A549 (cell line): ENCODE measurements at regions not wholly inside any gene's neighbourhood (a gene's known extent, or its start where the extent isn't known, plus 50 kb on each side); places are given as distances from the start of the nearest gene placed in this dataset.
"Not testable (repeated sequence)": the region's sequence is repeated elsewhere in the genome, so short reads cannot be mapped to it uniquely, and the experiment has no call there.

Experiments
- ATAC-seq, 2 experiments: fragments of 200-7000 bp in 1 of 2; fragments of >200 bp in 1 of 2; cut with Nextera tagmentation in 1 of 2; cut with Tn5 transposase in 1 of 2; 3 replicates each; pipeline versions ENCODE4 v1.8.0 to v1.9.1; 2018 to 2020; ENCODE audit warnings: mild to moderate bottlenecking in 1 of 2, moderate library complexity in 1 of 2
- CTCF ChIA-PET: fragments of 300-600 bp; sonication (Branson Sonifier 250); formaldehyde crosslinking; extraction: SDS; loops from one replicate; lab custom pipeline; 2021; ENCODE audit warnings: antibody characterized with exemption, inconsistent platforms; lab: Yijun Ruan, JAX
- POLR2A ChIA-PET: fragments of 350-600 bp; formaldehyde crosslinking; extraction: SDS; loops from one replicate; lab custom pipeline; 2021; ENCODE audit warnings: antibody characterized with exemption, inconsistent platforms; lab: Yijun Ruan, JAX
- DNase-seq, 2 experiments: peaks; one replicate each; pipeline versions ENCODE4 v3.0.0 to v3.0.0-alpha.2; 2011 to 2016; ENCODE audit warnings: low read depth in 1 of 2, low spot score in 1 of 2
- FAIRE-seq: peaks from 2 replicates; lab custom pipeline; 2011; peaks lifted over from hg19 to GRCh38; lab: Jason Lieb, UNC
- H3K27ac ChIP-seq, 2 experiments: fragments of >200 bp; sonication (Bioruptor Twin); formaldehyde crosslinking; 3 replicates each; pipeline ENCODE4 v1.5.1; 2016 to 2017
- H3K4me1 ChIP-seq: fragments of >200 bp; sonication (Bioruptor Twin); formaldehyde crosslinking; 3 replicates; pipeline ENCODE4 v1.6.1; 2016
- H3K4me2 ChIP-seq: fragments of >200 bp; sonication (Bioruptor Twin); formaldehyde crosslinking; 3 replicates; pipeline ENCODE4 v1.6.1; 2016
- H3K4me3 ChIP-seq: fragments of >200 bp; sonication (Bioruptor Twin); formaldehyde crosslinking; 3 replicates; pipeline ENCODE4 v1.5.1; 2016
- H3K9me3 ChIP-seq: fragments of >200 bp; sonication (Bioruptor Twin); formaldehyde crosslinking; 3 replicates; pipeline ENCODE4 v1.6.1; 2016
- ATOH8 ChIP-seq: fragments of 250-450 bp; sonication (Bioruptor Pico); IDR thresholded peaks from 2 replicates; pipeline ENCODE4 v1.5.0; 2020; ENCODE audit warnings: low read depth, mild to moderate bottlenecking, moderate library complexity
- BHLHE40 ChIP-seq: IDR thresholded peaks from 2 replicates; pipeline ENCODE4 v1.6.1; 2012; ENCODE audit warnings: low read depth, low read length, inconsistent platforms
- CBX8 ChIP-seq: fragments of 200-600 bp; sonication (generic); IDR thresholded peaks from 2 replicates; pipeline ENCODE4 v1.6.1; 2016
- CEBPB ChIP-seq, 2 experiments: fragments of >200 bp in 1 of 2; sonication (Bioruptor Twin) in 1 of 2; formaldehyde crosslinking in 1 of 2; IDR thresholded peaks; 2 replicates each; pipeline ENCODE4 v1.6.1; 2012 to 2016
- EHMT2 ChIP-seq: fragments of 200-600 bp; sonication (generic); IDR thresholded peaks from 2 replicates; pipeline ENCODE4 v1.6.1; 2016; ENCODE audit warnings: antibody characterized with exemption, low read depth, mild to moderate bottlenecking, moderate library complexity
- EP300 ChIP-seq, 2 experiments: fragments of >200 bp; sonication (Bioruptor Twin); formaldehyde crosslinking; IDR thresholded peaks; 2 replicates in 1 of 2; 3 replicates in 1 of 2; pipeline ENCODE4 v1.6.1; 2016 to 2017
- FOXS1 ChIP-seq: fragments of 250-450 bp; sonication (Bioruptor Pico); IDR thresholded peaks from 2 replicates; pipeline ENCODE4 v1.5.0; 2020; ENCODE audit warnings: mild to moderate bottlenecking, moderate library complexity
- HEYL ChIP-seq: fragments of 250-450 bp; sonication (Bioruptor Pico); IDR thresholded peaks from 2 replicates; pipeline ENCODE4 v1.8.0; 2021; ENCODE audit warnings: mild to moderate bottlenecking, moderate library complexity
- HOXA7 ChIP-seq: fragments of 250-450 bp; sonication (Bioruptor Pico); IDR thresholded peaks from 2 replicates; pipeline ENCODE4 v1.5.0; 2020; ENCODE audit warnings: mild to moderate bottlenecking, moderate library complexity
- HOXB13 ChIP-seq: fragments of 250-450 bp; sonication (Bioruptor Pico); IDR thresholded peaks from 2 replicates; pipeline ENCODE4 v1.5.0; 2020; ENCODE audit warnings: low read depth, mild to moderate bottlenecking, moderate library complexity
- HOXB5 ChIP-seq: fragments of 250-450 bp; sonication (Bioruptor Pico); IDR thresholded peaks from 2 replicates; pipeline ENCODE4 v1.5.0; 2020; ENCODE audit warnings: mild to moderate bottlenecking, moderate library complexity
- KDM1A ChIP-seq: fragments of 200-600 bp; sonication (generic); IDR thresholded peaks from 2 replicates; pipeline ENCODE4 v1.6.1; 2016; ENCODE audit warnings: low read depth, mild to moderate bottlenecking
- MAFK ChIP-seq: fragments of 450-650 bp; IDR thresholded peaks from 2 replicates; pipeline ENCODE4 v1.6.1; 2014; ENCODE audit not compliant: partially characterized antibody
- MAZ ChIP-seq: fragments of 150-350 bp; IDR thresholded peaks from 2 replicates; pipeline ENCODE4 v1.6.1; 2014; ENCODE audit warnings: antibody characterized with exemption, low read depth, low read length, borderline replicate concordance
- NFE2L2 ChIP-seq: fragments of 150-350 bp; conservative IDR thresholded peaks from 2 replicates; pipeline ENCODE4 v1.6.1; 2014; ENCODE audit warnings: low read length
- NPAS2 ChIP-seq: fragments of 250-450 bp; sonication (Bioruptor Pico); IDR thresholded peaks from 2 replicates; pipeline ENCODE4 v1.8.0; 2022; ENCODE audit warnings: mild to moderate bottlenecking, moderate library complexity, borderline replicate concordance
- PBX3 ChIP-seq: IDR thresholded peaks from 2 replicates; pipeline ENCODE4 v1.6.1; 2012
- PHF8 ChIP-seq: fragments of 200-600 bp; sonication (generic); IDR thresholded peaks from 2 replicates; pipeline ENCODE4 v1.6.1; 2016; ENCODE audit warnings: low read depth, mild to moderate bottlenecking, antibody characterized with exemption, moderate library complexity, borderline replicate concordance
- RAD21 ChIP-seq, 2 experiments: fragments of >200 bp in 1 of 2; sonication (Bioruptor Twin) in 1 of 2; formaldehyde crosslinking in 1 of 2; IDR thresholded peaks in 1 of 2; conservative IDR thresholded peaks in 1 of 2; 2 replicates in 1 of 2; 3 replicates in 1 of 2; pipeline ENCODE4 v1.6.1; 2012 to 2018; ENCODE audit warnings: inconsistent platforms in 1 of 2
- RCOR1 ChIP-seq: fragments of 150-350 bp; IDR thresholded peaks from 2 replicates; pipeline ENCODE4 v1.6.1; 2014; ENCODE audit warnings: antibody characterized with exemption, low read length, low read depth
- REST ChIP-seq: fragments of 200-600 bp; sonication (generic); IDR thresholded peaks from 2 replicates; pipeline ENCODE4 v1.6.1; 2016; ENCODE audit warnings: antibody characterized with exemption, mild to moderate bottlenecking, moderate library complexity
- SMC3 ChIP-seq: fragments of >200 bp; sonication (Bioruptor Twin); formaldehyde crosslinking; IDR thresholded peaks from 3 replicates; pipeline ENCODE4 v1.6.1; 2018; ENCODE audit warnings: inconsistent platforms
- TFCP2L1 ChIP-seq: fragments of 250-450 bp; sonication (Bioruptor Pico); IDR thresholded peaks from 2 replicates; pipeline ENCODE4 v1.5.0; 2021; ENCODE audit warnings: mild to moderate bottlenecking
- USF2 ChIP-seq: fragments of 450-650 bp; IDR thresholded peaks from 2 replicates; pipeline ENCODE4 v1.6.1; 2014; ENCODE audit warnings: antibody characterized with exemption
- ZNF302 ChIP-seq: fragments of 250-450 bp; sonication (Bioruptor Pico); IDR thresholded peaks from 2 replicates; pipeline ENCODE4 v1.9.0; 2021; ENCODE audit warnings: inconsistent platforms, mild to moderate bottlenecking, moderate library complexity
- ZSCAN20 ChIP-seq: fragments of 250-450 bp; sonication (Bioruptor Pico); IDR thresholded peaks from 2 replicates; pipeline ENCODE4 v1.8.0; 2022; ENCODE audit warnings: mild to moderate bottlenecking, moderate library complexity
- WGBS: methylation state at CpG from one replicate; pipeline ENCODE4 v1.1.6; 2017; ENCODE audit errors: missing lambda C conversion rate; 5-methylcytosine and 5-hydroxymethylcytosine counted together

- Histone ChIP-seq H3K27ac (no peak overlapping the region), H3K4me1 (no peaks in the 10 kb centered on the region), H3K4me3 (no peak overlapping the region), H3K9me3 (no peaks in the 10 kb centered on the region), H3K4me2 (no peak overlapping the region)
- no peak for TF ChIP-seq MAZ
- no peak for TF ChIP-seq RCOR1
- no peak for TF ChIP-seq CEBPB (IDR thresholded peaks at IDR 0.05)
- TF ChIP-seq RAD21 (conservative IDR thresholded peaks at IDR 0.05 in 1 of 2, IDR thresholded peaks at IDR 0.05 in 1 of 2) = no peak
- TF ChIP-seq HOXB13 = no peak
- TF ChIP-seq ZNF302 (CRISPR knock-in tag) = no peak
- TF ChIP-seq SMC3 = no peak
- TF ChIP-seq KDM1A = no peak
- no peak for TF ChIP-seq FOXS1
- TF ChIP-seq HOXA7 (CRISPR knock-in tag) = no peak
- FAIRE-seq (no peak), ATAC-seq (no peak), DNase-seq (no peak)
- WGBS = 17% methylated on average over 9 of the region's 10 CpGs
- ChIA-PET CTCF (interaction anchor here (0.6 kb wide), 1 partner anchor 23 kb away, joined by 3 read pairs; no protein-coding TSS in a partner anchor), POLR2A (no interaction called here)
Measured at GRCh38 chr13:19050901-19051300, 130.7 kb downstream of the TUBA3C start.

GRCh38 chr13:19049624-19050023 is 132.0 kb downstream of the TUBA3C start:
- FAIRE-seq, H3K4me3 ChIP-seq, H3K9me3 ChIP-seq, DNase-seq, CTCF ChIA-PET, ATAC-seq, POLR2A ChIA-PET, H3K4me2 ChIP-seq, H3K27ac ChIP-seq, H3K4me1 ChIP-seq: not testable (repeated sequence)
- 10% methylated on average over 2 of the region's 13 CpGs for WGBS

- POLR2A ChIA-PET = no interaction called here
- Histone ChIP-seq H3K4me1 (no peaks in the 10 kb centered on the region), H3K9me3 (no peaks in the 10 kb centered on the region), H3K4me3 (no peak overlapping the region), H3K27ac (no peak overlapping the region), H3K4me2 (no peak overlapping the region)
- TF ChIP-seq HOXB5 (CRISPR knock-in tag) = no peak
- TF ChIP-seq TFCP2L1 (CRISPR knock-in tag) = no peak
- TF ChIP-seq REST = no peak
- no peak for TF ChIP-seq EHMT2
- no peak for TF ChIP-seq PHF8
- no peak for TF ChIP-seq BHLHE40
- DNase-seq (no peak), FAIRE-seq (no peak), ATAC-seq (no peak)
- 0% methylated on average over 2 of the region's 15 CpGs for WGBS
- CTCF ChIA-PET = no interaction called here
Measured at GRCh38 chr13:19048381-19048780, 133.2 kb downstream of the TUBA3C start.

- ChIA-PET POLR2A (no interaction called here), CTCF (no interaction called here)
- no peak overlapping the region for H3K4me3 ChIP-seq
- TF ChIP-seq MAZ (no peak), ZNF302 (CRISPR knock-in tag) (no peak), PBX3 (no peak), USF2 (no peak), ZSCAN20 (no peak), EP300 (IDR thresholded peaks at IDR 0.05) (no peak), CBX8 (no peak), KDM1A (no peak), ATOH8 (CRISPR knock-in tag) (no peak), CEBPB (IDR thresholded peaks at IDR 0.05) (no peak), MAFK (no peak), HEYL (CRISPR knock-in tag) (no peak), NPAS2 (CRISPR knock-in tag) (no peak), NFE2L2 (no peak)
- TF ChIP-seq, all 56 proteins: peak for 0
- ATAC-seq (no peak), DNase-seq (no peak), FAIRE-seq (no peak)
- WGBS = 7% methylated on average over 2 of the region's 2 CpGs
- H3K9me3 ChIP-seq = no peaks in the 10 kb centered on the region
- H3K27ac ChIP-seq = no peak overlapping the region
- H3K4me1 ChIP-seq = no peaks in the 10 kb centered on the region
- no peak overlapping the region for H3K4me2 ChIP-seq
Measured at GRCh38 chr13:19023115-19023514, 158.5 kb downstream of the TUBA3C start.
